GM12892 (cell line): ENCODE measurements at regions not wholly inside any gene's neighbourhood (a gene's known extent, or its start where the extent isn't known, plus 50 kb on each side); places are given as distances from the start of the nearest gene placed in this dataset.

ENCODE experiments used
- POLR2A ChIP-seq: IDR thresholded peaks from 2 replicates; pipeline ENCODE4 v1.6.1; 2011; ENCODE audit warnings: low read depth, low read length, control low read depth
- POLR2AphosphoS5 ChIP-seq: IDR thresholded peaks from 2 replicates; pipeline ENCODE4 v1.6.1; 2011; ENCODE audit warnings: low read depth, low read length, control low read depth
- TAF1 ChIP-seq: IDR thresholded peaks from 2 replicates; pipeline ENCODE4 v1.6.1; 2011; ENCODE audit warnings: low read depth, mild to moderate bottlenecking, control low read depth, low read length, borderline replicate concordance

GRCh38 chr4:128384765-128385598, 97.4 kb upstream of the PGRMC2 start:
- TF ChIP-seq POLR2A, result no peak
- TF ChIP-seq TAF1, result no peak
- no peak for TF ChIP-seq POLR2AphosphoS5
